Endothelial cell of hepatic sinusoid (primary cell): ENCODE measurements at regions not wholly inside any gene's neighbourhood (a gene's known extent, or its start where the extent isn't known, plus 50 kb on each side); places are given as distances from the start of the nearest gene placed in this dataset.
"Not testable (repeated sequence)": the region's sequence is repeated elsewhere in the genome, so short reads cannot be mapped to it uniquely, and the experiment has no call there.

Experiments
- in situ Hi-C: cut with HindIII; loops from 2 replicates; pipeline ENCODE4 v1.10.0; 2017; ENCODE audit warnings: low sequenced_read_pairs

GRCh38 chr15:31579976-31580375 lies 253.3 kb downstream of the KLF13 start:
- in situ Hi-C loops, result no loop called here

- in situ Hi-C loops, result no loop called here
Observed at GRCh38 chr15:31584195-31584594, 257.6 kb downstream of the KLF13 start.

- in situ Hi-C loops, result no loop called here
Observed at GRCh38 chr15:31585240-31585639, 258.6 kb downstream of the KLF13 start.

- in situ Hi-C loops, result no loop called here
Observed at GRCh38 chr15:31586841-31587240, 260.2 kb downstream of the KLF13 start.

GRCh38 chr15:31587583-31587982 lies 260.9 kb downstream of the KLF13 start:
- in situ Hi-C loops, result no loop called here

- in situ Hi-C loops, result no loop called here
Observed at GRCh38 chr15:31590609-31591008, 264.0 kb downstream of the KLF13 start.

- in situ Hi-C loops, result no loop called here
Observed at GRCh38 chr15:31591908-31592307, 265.3 kb downstream of the KLF13 start.

- in situ Hi-C loops, result no loop called here
Observed at GRCh38 chr15:31597466-31597865, 270.8 kb downstream of the KLF13 start.

- in situ Hi-C loops, result no loop called here
Observed at GRCh38 chr15:31598620-31599019, 272.0 kb downstream of the KLF13 start.

GRCh38 chr15:31605467-31605931 lies 278.9 kb downstream of the KLF13 start:
- in situ Hi-C loops, result no loop called here

GRCh38 chr15:31606194-31606669 lies 279.6 kb downstream of the KLF13 start:
- in situ Hi-C loops, result no loop called here

GRCh38 chr15:31606931-31607497 lies 280.4 kb downstream of the KLF13 start:
- in situ Hi-C loops, result no loop called here

- in situ Hi-C loops, result no loop called here
Observed at GRCh38 chr15:31607656-31608055, 281.0 kb downstream of the KLF13 start.

- in situ Hi-C loops, result no loop called here
Observed at GRCh38 chr15:31609258-31609681, 282.6 kb downstream of the KLF13 start.

- in situ Hi-C loops, result no loop called here
Observed at GRCh38 chr15:31609906-31610305, 283.3 kb downstream of the KLF13 start.

GRCh38 chr15:31615643-31616415 lies 289.2 kb downstream of the KLF13 start:
- in situ Hi-C loops, result no loop called here

GRCh38 chr15:31623297-31623696 lies 296.7 kb downstream of the KLF13 start:
- in situ Hi-C loops, result not testable (repeated sequence)

GRCh38 chr15:31624115-31624514 lies 297.5 kb downstream of the KLF13 start:
- in situ Hi-C loops, result not testable (repeated sequence)

- in situ Hi-C loops, result not testable (repeated sequence)
Observed at GRCh38 chr15:31635715-31636114, 309.1 kb downstream of the KLF13 start.

- in situ Hi-C loops, result not testable (repeated sequence)
Observed at GRCh38 chr15:31636911-31637310, 310.3 kb downstream of the KLF13 start.

- in situ Hi-C loops, result not testable (repeated sequence)
Observed at GRCh38 chr15:31643955-31644354, 317.3 kb downstream of the KLF13 start.

GRCh38 chr15:31644761-31645160 lies 318.1 kb downstream of the KLF13 start:
- in situ Hi-C loops, result not testable (repeated sequence)
